ENCODE measurements at regions not wholly inside any gene's neighbourhood (a gene's known extent, or its start where the extent isn't known, plus 50 kb on each side); places are given as distances from the start of the nearest gene placed in this dataset.

- no peak overlapping the region for H2AFZ ChIP-seq (ENCODE audit: control insufficient read depth, low read depth, low read length)
- RAD21 ChIA-PET (ENCODE audit: unreplicated experiment), result no interaction called here
- no peak overlapping the region for H3K27ac ChIP-seq (ENCODE audit: control insufficient read depth, insufficient read depth)
- H3K4me3 ChIP-seq, result no peak overlapping the region
- intact Hi-C loops (cut with micrococcal nuclease; ENCODE audit: unreplicated experiment), result no loop called here
- H3K27me3 ChIP-seq (replicated peaks in 1 of 2; ENCODE audit: control insufficient read depth in 2 of 2, insufficient read depth in 2 of 2, low read length in 1 of 2), result no peaks in the 10 kb centered on the region
- CTCF ChIA-PET, result no interaction called here
- BruUV-seq (replicated peaks), result no TSS peak
- ATAC-seq, result no peak
- SMC1A ChIA-PET (ENCODE audit: uncharacterized antibody, unreplicated experiment), result no interaction called here
- no peaks in the 10 kb centered on the region for H3K36me3 ChIP-seq (ENCODE audit: control insufficient read depth in 2 of 2, insufficient read depth in 2 of 2, low read length in 1 of 2)
- FAIRE-seq, result no peak
- in situ Hi-C loops (cut with MboI), result no loop called here
- H3K79me2 ChIP-seq (ENCODE audit: control insufficient read depth, insufficient read depth, low read length), result no peaks in the 10 kb centered on the region
- H4K20me1 ChIP-seq (ENCODE audit: control insufficient read depth, insufficient read depth), result no peaks in the 10 kb centered on the region
- H3K9ac ChIP-seq (ENCODE audit: control insufficient read depth, insufficient read depth, low read length), result no peak overlapping the region
- H3K9me3 ChIP-seq (replicated peaks; ENCODE audit: control insufficient read depth, insufficient read depth, low read length), result no peaks in the 10 kb centered on the region
- no peak overlapping the region for H3K4me2 ChIP-seq (ENCODE audit: control insufficient read depth, insufficient read depth)
- H3K4me1 ChIP-seq (ENCODE audit: control insufficient read depth, insufficient read depth, low read length), result no peaks in the 10 kb centered on the region; the same call in 1 of the 2 replicates
- DNase-seq (ENCODE audit: low read depth, low spot score), result no peak
- POLR2A ChIA-PET, result no interaction called here
- TF ChIP-seq KDM1A (IDR thresholded peaks at IDR 0.05; ENCODE audit: borderline replicate concordance) (no peak), SIN3A (IDR thresholded peaks at IDR 0.05; ENCODE audit: low read depth, low read length) (no peak), STAT3 (IDR thresholded peaks at IDR 0.05; ENCODE audit: low read depth, low read length) (no peak), SMAD1 (IDR thresholded peaks at IDR 0.05; ENCODE audit: low read depth, partially characterized antibody) (no peak), CEBPB (IDR thresholded peaks at IDR 0.05; ENCODE audit: borderline replicate concordance in 1 of 2, low read depth in 2 of 2, low read length in 2 of 2) (no peak), NRF1 (conservative IDR thresholded peaks at IDR 0.05; ENCODE audit: low read depth, low read length) (no peak), ZNF207 (IDR thresholded peaks at IDR 0.05; ENCODE audit: borderline replicate concordance) (no peak), CREM (IDR thresholded peaks at IDR 0.05; ENCODE audit: low read depth) (no peak), SRF (IDR thresholded peaks at IDR 0.05; ENCODE audit: low read depth in 2 of 2, low read length in 2 of 2) (no peak), BCLAF1 (IDR thresholded peaks at IDR 0.05) (no peak), RB1 (IDR thresholded peaks at IDR 0.05; ENCODE audit: borderline replicate concordance) (no peak), E2F8 (IDR thresholded peaks at IDR 0.05; ENCODE audit: low read depth, partially characterized antibody) (no peak), CTCF (IDR thresholded peaks at IDR 0.05 in 2 of 3, conservative IDR thresholded peaks at IDR 0.05 in 1 of 3; ENCODE audit: control insufficient read depth in 2 of 3, extremely low read depth in 1 of 3, insufficient read depth in 1 of 3, low read depth in 3 of 3, low read length in 3 of 3) (no peak), ATF2 (IDR thresholded peaks at IDR 0.05; ENCODE audit: low read length) (no peak), MYC (IDR thresholded peaks at IDR 0.05; ENCODE audit: insufficient read depth, insufficient read length, insufficient replicate concordance, low read length, severe bottlenecking) (no peak), NBN (IDR thresholded peaks at IDR 0.05) (no peak)
These were observed 102.6 kb upstream of the GAP43 start for GRCh38 chr3:115520651-115521245.
